ENCODE measurements at regions not wholly inside any gene's neighbourhood (a gene's known extent, or its start where the extent isn't known, plus 50 kb on each side); places are given as distances from the start of the nearest gene placed in this dataset.

DNA sequence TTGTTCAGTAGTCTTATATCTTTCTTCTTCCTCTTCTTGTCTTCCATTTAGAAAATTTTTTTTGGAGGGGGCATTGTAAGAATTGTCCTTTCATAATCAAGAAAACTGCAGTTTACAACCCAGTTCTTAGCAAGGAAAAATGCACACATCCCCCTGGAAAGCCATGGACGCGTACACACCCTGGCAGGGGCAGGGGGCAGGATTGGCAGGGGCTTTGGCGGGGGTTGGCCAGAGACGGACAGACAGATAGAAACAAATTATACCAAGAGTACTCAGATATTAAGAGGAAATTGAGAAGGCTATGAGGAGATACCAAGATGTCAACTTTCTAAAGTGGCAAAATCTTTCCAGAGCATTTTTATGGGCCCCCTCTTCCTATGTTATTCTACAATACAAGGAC is 322.5 kb upstream of the CPXCR1 start:
- TF ChIP-seq, protein P1, sequence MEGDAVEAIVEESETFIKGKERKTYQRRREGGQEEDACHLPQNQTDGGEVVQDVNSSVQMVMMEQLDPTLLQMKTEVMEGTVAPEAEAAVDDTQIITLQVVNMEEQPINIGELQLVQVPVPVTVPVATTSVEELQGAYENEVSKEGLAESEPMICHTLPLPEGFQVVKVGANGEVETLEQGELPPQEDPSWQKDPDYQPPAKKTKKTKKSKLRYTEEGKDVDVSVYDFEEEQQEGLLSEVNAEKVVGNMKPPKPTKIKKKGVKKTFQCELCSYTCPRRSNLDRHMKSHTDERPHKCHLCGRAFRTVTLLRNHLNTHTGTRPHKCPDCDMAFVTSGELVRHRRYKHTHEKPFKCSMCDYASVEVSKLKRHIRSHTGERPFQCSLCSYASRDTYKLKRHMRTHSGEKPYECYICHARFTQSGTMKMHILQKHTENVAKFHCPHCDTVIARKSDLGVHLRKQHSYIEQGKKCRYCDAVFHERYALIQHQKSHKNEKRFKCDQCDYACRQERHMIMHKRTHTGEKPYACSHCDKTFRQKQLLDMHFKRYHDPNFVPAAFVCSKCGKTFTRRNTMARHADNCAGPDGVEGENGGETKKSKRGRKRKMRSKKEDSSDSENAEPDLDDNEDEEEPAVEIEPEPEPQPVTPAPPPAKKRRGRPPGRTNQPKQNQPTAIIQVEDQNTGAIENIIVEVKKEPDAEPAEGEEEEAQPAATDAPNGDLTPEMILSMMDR (IDR thresholded peaks at IDR 0.05; ENCODE audit: low read depth, low read length), result no peak
- TF ChIP-seq, protein P2, sequence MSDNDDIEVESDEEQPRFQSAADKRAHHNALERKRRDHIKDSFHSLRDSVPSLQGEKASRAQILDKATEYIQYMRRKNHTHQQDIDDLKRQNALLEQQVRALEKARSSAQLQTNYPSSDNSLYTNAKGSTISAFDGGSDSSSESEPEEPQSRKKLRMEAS (IDR thresholded peaks at IDR 0.05; ENCODE audit: low read depth, low read length), result no peak
- no peak for TF ChIP-seq POLR2A (IDR thresholded peaks at IDR 0.05; ENCODE audit: extremely low read depth, insufficient read length)
- no peak for TF ChIP-seq MYC (IDR thresholded peaks at IDR 0.05; ENCODE audit: low read depth, low read length)
- no peak for DNase-seq (ENCODE audit: low read depth)

DNA sequence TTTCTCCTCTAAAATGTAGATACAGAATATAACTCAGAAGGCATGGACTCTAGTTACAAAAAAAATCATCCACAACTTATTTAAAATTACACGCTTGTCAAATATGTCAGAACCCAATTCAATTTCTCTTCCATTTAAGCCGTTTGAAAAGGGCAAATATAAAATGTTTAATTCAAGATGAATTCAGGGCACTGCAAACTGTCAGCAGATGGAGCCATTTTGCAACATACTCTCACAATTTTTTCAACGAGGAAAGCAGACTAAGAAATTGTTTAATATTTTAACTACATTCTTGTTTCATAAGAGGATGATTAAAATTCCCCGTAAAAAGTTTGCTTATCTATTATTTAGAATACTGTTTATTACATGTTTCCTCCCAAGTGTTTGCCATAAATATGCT is 321.3 kb upstream of the CPXCR1 start:
- peak; percentile 1 for DNase-seq (ENCODE audit: low read depth)
- TF ChIP-seq, protein P1 (IDR thresholded peaks at IDR 0.05; ENCODE audit: low read depth, low read length), result no peak
- TF ChIP-seq, protein P2 (IDR thresholded peaks at IDR 0.05; ENCODE audit: low read depth, low read length), result no peak
- no peak for TF ChIP-seq POLR2A (IDR thresholded peaks at IDR 0.05; ENCODE audit: extremely low read depth, insufficient read length)
- TF ChIP-seq MYC (IDR thresholded peaks at IDR 0.05; ENCODE audit: low read depth, low read length), result no peak
- no peak overlapping the region for H3K4me3 ChIP-seq (ENCODE audit: low read depth, low read length)

More for the DNA sequence above, 322.5 kb upstream of the CPXCR1 start:
- no peak overlapping the region for H3K4me3 ChIP-seq (ENCODE audit: low read depth, low read length)

DNA sequence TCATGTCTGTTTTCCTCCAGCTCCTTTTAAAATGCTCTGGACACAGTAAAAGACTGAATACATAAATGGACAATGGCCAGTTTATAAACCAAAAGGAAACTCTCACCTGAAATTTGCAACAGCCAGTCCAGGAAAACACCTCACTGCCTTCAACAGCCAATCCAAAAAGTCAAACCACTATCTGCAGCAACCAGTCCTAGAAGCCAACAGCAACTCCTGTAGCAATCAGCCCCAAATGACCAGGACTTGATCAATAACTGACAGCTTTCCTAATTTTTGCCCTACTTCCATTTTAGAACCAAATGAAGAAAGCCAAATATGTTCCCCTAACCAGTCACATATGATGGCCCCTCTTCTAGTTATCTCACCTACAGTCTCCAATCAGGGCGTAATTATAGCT is 309.5 kb upstream of the CPXCR1 start:
- no peak overlapping the region for H3K4me3 ChIP-seq (ENCODE audit: low read depth, low read length)
- no peak for DNase-seq (ENCODE audit: low read depth)
- TF ChIP-seq MYC (IDR thresholded peaks at IDR 0.05; ENCODE audit: low read depth, low read length), result no peak
- no peak for TF ChIP-seq POLR2A (IDR thresholded peaks at IDR 0.05; ENCODE audit: extremely low read depth, insufficient read length)
- TF ChIP-seq, protein P2 (IDR thresholded peaks at IDR 0.05; ENCODE audit: low read depth, low read length), result no peak
- TF ChIP-seq, protein P1 (IDR thresholded peaks at IDR 0.05; ENCODE audit: low read depth, low read length), result no peak

DNA sequence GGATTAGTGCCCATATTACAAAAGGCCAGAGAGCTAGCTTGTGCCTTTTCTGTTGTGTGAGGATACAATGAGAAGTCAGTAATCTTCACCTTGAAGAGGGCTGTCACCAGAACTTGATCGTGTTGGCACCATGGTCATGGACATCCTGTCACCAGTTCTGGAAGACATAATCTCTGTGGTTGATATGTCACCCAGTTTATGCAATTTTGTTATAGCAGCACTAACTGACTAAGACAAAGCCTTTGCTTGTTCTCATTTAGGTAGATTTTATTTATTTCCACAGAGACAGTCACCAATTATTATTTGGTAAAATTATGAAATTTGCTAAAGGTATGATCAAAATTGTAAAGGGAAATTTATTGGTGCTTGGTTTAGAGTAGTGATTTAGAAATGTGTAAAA is 308.8 kb upstream of the CPXCR1 start:
- H3K4me3 ChIP-seq (ENCODE audit: low read depth, low read length), result no peak overlapping the region
- TF ChIP-seq, protein P1 (IDR thresholded peaks at IDR 0.05; ENCODE audit: low read depth, low read length), result no peak
- no peak for DNase-seq (ENCODE audit: low read depth)

DNA sequence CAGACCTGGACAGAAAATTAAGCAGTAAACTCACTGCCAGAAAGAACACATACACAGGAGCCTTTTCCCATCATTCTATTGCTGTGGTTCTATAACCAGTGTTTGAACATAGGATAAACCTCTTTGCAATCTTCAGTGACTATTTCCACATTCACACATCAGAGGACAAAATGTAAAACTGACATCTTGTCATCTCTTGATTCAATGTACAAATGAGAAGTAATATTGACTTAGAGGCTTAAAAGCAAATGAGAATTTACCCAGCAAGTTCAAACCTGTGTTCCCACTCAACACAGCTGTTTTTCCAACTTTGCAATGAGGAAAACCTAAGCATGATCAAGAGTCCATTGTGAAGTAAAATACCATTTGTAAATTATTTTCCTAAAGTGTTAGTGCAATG is 307.1 kb upstream of the CPXCR1 start:
- no peak overlapping the region for H3K4me3 ChIP-seq (ENCODE audit: low read depth, low read length)
- TF ChIP-seq POLR2A (IDR thresholded peaks at IDR 0.05; ENCODE audit: extremely low read depth, insufficient read length) (no peak), MYC (IDR thresholded peaks at IDR 0.05; ENCODE audit: low read depth, low read length) (no peak)
- TF ChIP-seq, protein P2 (IDR thresholded peaks at IDR 0.05; ENCODE audit: low read depth, low read length), result no peak
- TF ChIP-seq, protein P1 (IDR thresholded peaks at IDR 0.05; ENCODE audit: low read depth, low read length), result no peak
- DNase-seq (ENCODE audit: low read depth), result no peak

Measured in NB4 (cell line).